DOHH2 (cell line): ENCODE measurements at regions not wholly inside any gene's neighbourhood (a gene's known extent, or its start where the extent isn't known, plus 50 kb on each side); places are given as distances from the start of the nearest gene placed in this dataset.

Experiments
- CTCF ChIP-seq: fragments of 200-600 bp; sonication (generic); IDR thresholded peaks from one replicate; pipeline ENCODE4 v1.5.1; 2014; ENCODE audit warnings: antibody characterized with exemption, mild to moderate bottlenecking, low read depth, low read length; ENCODE audit not compliant: poor library complexity, severe bottlenecking
- EZH2phosphoT487 ChIP-seq: fragments of 200-600 bp; sonication (generic); IDR thresholded peaks from 2 replicates; pipeline ENCODE4 v1.6.1; 2017; ENCODE audit warnings: borderline replicate concordance, mild to moderate bottlenecking, antibody characterized with exemption, low read length, moderate library complexity, mixed read lengths

GRCh38 chr21:20276377-20276776 lies 721.8 kb upstream of the NCAM2 start:
- TF ChIP-seq CTCF (no peak), EZH2phosphoT487 (no peak)
